ENCODE measurements at regions not wholly inside any gene's neighbourhood (a gene's known extent, or its start where the extent isn't known, plus 50 kb on each side); places are given as distances from the start of the nearest gene placed in this dataset.
"Not testable (repeated sequence)": the region's sequence is repeated elsewhere in the genome, so short reads cannot be mapped to it uniquely, and the experiment has no call there.

DNA sequence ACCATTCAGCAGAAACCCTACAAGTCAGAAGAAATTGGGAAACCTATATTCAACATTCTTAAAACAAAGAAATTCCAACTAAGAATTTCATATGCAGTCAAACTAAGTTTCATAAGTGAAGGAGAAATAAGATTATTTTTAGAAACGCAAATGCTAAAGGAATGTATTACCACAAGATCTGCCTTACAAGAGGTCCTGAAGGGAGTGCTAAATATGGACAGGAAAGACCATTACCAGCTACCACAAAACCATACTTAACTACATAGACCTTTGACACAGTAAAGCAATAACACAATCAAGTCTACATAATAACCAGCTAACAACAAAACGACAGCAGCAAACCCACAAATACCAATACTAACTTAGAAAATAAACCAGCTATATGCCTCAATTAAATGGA lies 169.3 kb upstream of the FGF16 start (continued):
- TF ChIP-seq, protein P1, sequence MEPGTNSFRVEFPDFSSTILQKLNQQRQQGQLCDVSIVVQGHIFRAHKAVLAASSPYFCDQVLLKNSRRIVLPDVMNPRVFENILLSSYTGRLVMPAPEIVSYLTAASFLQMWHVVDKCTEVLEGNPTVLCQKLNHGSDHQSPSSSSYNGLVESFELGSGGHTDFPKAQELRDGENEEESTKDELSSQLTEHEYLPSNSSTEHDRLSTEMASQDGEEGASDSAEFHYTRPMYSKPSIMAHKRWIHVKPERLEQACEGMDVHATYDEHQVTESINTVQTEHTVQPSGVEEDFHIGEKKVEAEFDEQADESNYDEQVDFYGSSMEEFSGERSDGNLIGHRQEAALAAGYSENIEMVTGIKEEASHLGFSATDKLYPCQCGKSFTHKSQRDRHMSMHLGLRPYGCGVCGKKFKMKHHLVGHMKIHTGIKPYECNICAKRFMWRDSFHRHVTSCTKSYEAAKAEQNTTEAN (CRISPR knock-in tag; IDR thresholded peaks at IDR 0.05): no peak
- TF ChIP-seq NR3C1 (CRISPR knock-in tag; conservative IDR thresholded peaks at IDR 0.05; ENCODE audit: low read depth) (no peak), ZNF232 (CRISPR knock-in tag; IDR thresholded peaks at IDR 0.05) (no peak), ZNF416 (CRISPR knock-in tag; IDR thresholded peaks at IDR 0.05) (no peak), ESRRA (CRISPR knock-in tag; IDR thresholded peaks at IDR 0.05; ENCODE audit: borderline replicate concordance) (no peak), NFE2L1 (CRISPR knock-in tag; IDR thresholded peaks at IDR 0.05) (no peak), ZNF263 (CRISPR knock-in tag; IDR thresholded peaks at IDR 0.05; ENCODE audit: low read depth) (no peak)
- TF ChIP-seq, protein P2, sequence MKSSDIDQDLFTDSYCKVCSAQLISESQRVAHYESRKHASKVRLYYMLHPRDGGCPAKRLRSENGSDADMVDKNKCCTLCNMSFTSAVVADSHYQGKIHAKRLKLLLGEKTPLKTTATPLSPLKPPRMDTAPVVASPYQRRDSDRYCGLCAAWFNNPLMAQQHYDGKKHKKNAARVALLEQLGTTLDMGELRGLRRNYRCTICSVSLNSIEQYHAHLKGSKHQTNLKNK (CRISPR knock-in tag; IDR thresholded peaks at IDR 0.05): no peak
- TF ChIP-seq, protein P3, sequence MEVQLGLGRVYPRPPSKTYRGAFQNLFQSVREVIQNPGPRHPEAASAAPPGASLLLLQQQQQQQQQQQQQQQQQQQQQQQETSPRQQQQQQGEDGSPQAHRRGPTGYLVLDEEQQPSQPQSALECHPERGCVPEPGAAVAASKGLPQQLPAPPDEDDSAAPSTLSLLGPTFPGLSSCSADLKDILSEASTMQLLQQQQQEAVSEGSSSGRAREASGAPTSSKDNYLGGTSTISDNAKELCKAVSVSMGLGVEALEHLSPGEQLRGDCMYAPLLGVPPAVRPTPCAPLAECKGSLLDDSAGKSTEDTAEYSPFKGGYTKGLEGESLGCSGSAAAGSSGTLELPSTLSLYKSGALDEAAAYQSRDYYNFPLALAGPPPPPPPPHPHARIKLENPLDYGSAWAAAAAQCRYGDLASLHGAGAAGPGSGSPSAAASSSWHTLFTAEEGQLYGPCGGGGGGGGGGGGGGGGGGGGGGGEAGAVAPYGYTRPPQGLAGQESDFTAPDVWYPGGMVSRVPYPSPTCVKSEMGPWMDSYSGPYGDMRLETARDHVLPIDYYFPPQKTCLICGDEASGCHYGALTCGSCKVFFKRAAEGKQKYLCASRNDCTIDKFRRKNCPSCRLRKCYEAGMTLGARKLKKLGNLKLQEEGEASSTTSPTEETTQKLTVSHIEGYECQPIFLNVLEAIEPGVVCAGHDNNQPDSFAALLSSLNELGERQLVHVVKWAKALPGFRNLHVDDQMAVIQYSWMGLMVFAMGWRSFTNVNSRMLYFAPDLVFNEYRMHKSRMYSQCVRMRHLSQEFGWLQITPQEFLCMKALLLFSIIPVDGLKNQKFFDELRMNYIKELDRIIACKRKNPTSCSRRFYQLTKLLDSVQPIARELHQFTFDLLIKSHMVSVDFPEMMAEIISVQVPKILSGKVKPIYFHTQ (CRISPR knock-in tag; IDR thresholded peaks at IDR 0.05): no peak
- TF ChIP-seq, protein P4, sequence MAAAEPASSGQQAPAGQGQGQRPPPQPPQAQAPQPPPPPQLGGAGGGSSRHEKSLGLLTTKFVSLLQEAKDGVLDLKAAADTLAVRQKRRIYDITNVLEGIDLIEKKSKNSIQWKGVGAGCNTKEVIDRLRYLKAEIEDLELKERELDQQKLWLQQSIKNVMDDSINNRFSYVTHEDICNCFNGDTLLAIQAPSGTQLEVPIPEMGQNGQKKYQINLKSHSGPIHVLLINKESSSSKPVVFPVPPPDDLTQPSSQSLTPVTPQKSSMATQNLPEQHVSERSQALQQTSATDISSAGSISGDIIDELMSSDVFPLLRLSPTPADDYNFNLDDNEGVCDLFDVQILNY (CRISPR knock-in tag; IDR thresholded peaks at IDR 0.05): no peak
- TF ChIP-seq, protein P5, sequence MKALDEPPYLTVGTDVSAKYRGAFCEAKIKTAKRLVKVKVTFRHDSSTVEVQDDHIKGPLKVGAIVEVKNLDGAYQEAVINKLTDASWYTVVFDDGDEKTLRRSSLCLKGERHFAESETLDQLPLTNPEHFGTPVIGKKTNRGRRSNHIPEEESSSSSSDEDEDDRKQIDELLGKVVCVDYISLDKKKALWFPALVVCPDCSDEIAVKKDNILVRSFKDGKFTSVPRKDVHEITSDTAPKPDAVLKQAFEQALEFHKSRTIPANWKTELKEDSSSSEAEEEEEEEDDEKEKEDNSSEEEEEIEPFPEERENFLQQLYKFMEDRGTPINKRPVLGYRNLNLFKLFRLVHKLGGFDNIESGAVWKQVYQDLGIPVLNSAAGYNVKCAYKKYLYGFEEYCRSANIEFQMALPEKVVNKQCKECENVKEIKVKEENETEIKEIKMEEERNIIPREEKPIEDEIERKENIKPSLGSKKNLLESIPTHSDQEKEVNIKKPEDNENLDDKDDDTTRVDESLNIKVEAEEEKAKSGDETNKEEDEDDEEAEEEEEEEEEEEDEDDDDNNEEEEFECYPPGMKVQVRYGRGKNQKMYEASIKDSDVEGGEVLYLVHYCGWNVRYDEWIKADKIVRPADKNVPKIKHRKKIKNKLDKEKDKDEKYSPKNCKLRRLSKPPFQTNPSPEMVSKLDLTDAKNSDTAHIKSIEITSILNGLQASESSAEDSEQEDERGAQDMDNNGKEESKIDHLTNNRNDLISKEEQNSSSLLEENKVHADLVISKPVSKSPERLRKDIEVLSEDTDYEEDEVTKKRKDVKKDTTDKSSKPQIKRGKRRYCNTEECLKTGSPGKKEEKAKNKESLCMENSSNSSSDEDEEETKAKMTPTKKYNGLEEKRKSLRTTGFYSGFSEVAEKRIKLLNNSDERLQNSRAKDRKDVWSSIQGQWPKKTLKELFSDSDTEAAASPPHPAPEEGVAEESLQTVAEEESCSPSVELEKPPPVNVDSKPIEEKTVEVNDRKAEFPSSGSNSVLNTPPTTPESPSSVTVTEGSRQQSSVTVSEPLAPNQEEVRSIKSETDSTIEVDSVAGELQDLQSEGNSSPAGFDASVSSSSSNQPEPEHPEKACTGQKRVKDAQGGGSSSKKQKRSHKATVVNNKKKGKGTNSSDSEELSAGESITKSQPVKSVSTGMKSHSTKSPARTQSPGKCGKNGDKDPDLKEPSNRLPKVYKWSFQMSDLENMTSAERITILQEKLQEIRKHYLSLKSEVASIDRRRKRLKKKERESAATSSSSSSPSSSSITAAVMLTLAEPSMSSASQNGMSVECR (CRISPR knock-in tag; IDR thresholded peaks at IDR 0.05; ENCODE audit: borderline replicate concordance): no peak
- TF ChIP-seq, protein P6, sequence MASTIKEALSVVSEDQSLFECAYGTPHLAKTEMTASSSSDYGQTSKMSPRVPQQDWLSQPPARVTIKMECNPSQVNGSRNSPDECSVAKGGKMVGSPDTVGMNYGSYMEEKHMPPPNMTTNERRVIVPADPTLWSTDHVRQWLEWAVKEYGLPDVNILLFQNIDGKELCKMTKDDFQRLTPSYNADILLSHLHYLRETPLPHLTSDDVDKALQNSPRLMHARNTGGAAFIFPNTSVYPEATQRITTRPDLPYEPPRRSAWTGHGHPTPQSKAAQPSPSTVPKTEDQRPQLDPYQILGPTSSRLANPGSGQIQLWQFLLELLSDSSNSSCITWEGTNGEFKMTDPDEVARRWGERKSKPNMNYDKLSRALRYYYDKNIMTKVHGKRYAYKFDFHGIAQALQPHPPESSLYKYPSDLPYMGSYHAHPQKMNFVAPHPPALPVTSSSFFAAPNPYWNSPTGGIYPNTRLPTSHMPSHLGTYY (CRISPR knock-in tag; IDR thresholded peaks at IDR 0.05): no peak

DNA sequence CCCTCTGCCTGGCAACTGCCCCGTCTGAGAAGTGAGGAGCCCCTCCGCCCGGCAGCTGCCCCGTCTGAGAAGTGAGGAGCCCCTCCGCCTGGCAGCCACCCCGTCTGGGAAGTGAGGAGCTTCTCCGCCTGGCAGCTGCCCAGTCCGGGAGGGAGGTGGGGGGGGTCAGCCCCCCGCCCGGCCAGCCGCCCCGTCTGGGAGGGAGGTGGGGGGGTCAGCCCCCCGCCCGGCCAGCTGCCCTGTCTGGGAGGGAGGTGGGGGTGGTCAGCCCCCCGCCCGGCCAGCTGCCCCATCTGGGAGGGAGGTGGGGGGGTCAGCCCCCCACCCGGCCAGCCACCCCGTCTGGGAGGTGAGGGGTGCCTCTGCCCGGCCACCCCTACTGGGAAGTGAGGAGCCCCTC lies 167.8 kb upstream of the FGF16 start:
- peaks cover 28% of the 10 kb centered on the region for H3K36me3 Mint-ChIP-seq
- H3K27ac Mint-ChIP-seq; H3K27me3 Mint-ChIP-seq (ENCODE audit: low read depth): not testable (repeated sequence)

More for the DNA sequence above, 167.8 kb upstream of the FGF16 start:
- H3K4me1 Mint-ChIP-seq; DNase-seq (ENCODE audit: low spot score); CTCF ChIA-PET; POLR2A ChIA-PET; ATAC-seq; H3K4me3 Mint-ChIP-seq: not testable (repeated sequence)
- H3K9me3 Mint-ChIP-seq: peaks cover 41% of the 10 kb centered on the region

Data from WTC11 (cell line).